GM04503 (cell line): ENCODE measurements at regions not wholly inside any gene's neighbourhood (a gene's known extent, or its start where the extent isn't known, plus 50 kb on each side); places are given as distances from the start of the nearest gene placed in this dataset.
"Not testable (repeated sequence)": the region's sequence is repeated elsewhere in the genome, so short reads cannot be mapped to it uniquely, and the experiment has no call there.

Experiments used
- DNase-seq: peaks from one replicate; pipeline ENCODE4 v3.0.0-alpha.2; 2012; ENCODE audit warnings: low read depth

- no peak for DNase-seq
These were observed 1797.9 kb upstream of the PIK3C3 start for GRCh38 chr18:40157120-40157519.

DNA sequence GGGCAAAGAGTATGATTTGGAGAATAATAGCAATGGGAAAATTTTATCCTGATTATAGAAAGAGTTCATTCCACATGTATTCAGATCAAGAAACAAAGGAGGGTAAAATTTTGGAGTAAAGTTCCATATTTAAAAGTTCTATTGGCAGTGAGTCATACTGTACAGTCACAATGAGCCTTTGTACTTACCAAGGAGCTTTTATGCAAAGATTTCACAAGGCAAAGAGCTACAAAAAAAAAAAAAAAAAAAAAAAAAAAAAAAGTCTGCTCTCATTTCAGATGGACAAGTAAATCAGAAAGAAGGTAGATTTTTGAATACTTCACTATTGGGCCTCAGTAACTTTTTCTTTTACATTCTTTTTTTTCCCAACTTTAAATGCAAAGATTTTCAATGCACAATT is 1802.2 kb upstream of the PIK3C3 start:
- DNase-seq, result no peak

DNA sequence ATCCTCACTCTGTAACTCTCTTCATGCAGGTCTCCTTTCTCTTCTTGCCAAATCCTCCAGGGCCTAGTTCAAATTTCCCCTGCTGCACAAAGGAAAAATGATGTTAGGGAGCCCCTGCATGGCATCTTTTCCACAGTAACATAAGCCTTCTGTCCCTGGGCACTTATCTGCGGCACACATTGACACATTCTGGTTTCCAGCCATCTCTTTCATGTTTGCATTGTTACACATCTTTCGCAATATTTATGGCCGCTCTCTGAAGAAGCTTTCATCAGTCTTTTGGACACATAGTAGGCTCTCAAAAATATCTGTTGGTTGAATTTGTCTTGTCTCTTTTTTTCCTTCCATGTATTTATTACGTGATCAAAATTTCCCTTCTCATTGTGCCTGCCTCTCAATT is 1806.1 kb upstream of the PIK3C3 start:
- DNase-seq, result no peak

DNA sequence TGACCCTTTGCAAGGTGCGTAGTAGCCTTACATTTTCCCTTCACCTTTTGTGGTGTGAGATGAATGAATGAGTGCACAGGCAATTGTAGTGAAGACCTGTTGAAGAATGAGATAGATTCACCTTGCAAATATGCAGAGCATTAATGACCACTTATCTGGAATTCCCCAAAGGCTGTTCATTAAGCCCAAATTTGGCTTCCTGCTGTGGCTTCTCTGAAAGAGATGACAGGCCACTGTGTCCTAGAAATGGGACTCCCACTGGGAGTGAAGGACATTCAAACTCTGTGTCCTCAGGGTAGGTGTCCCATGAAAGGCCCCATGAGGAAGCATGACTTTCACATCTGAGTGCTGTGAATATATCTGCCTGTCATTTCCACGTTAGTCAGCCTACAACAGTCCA is 1821.8 kb upstream of the PIK3C3 start:
- no peak for DNase-seq

DNA sequence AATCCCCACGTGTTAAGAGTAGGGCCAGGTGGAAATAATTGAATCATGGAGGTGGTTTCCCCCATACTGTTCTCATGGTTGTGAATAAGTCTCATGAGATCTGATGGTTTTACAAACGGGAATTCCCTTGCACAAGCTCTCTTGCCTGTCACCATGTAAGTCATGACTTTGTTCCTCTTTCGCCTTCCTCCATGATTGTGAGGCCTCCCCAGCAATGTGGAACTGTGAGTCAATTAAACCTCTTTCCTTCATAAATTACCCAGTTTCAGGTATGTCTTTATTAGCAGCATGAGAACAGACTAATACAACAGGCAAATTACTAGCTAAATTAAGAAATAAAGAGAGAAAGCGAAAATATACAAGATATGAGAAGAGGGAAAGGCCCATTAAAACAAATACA is 1822.6 kb upstream of the PIK3C3 start:
- DNase-seq, result not testable (repeated sequence)

DNA sequence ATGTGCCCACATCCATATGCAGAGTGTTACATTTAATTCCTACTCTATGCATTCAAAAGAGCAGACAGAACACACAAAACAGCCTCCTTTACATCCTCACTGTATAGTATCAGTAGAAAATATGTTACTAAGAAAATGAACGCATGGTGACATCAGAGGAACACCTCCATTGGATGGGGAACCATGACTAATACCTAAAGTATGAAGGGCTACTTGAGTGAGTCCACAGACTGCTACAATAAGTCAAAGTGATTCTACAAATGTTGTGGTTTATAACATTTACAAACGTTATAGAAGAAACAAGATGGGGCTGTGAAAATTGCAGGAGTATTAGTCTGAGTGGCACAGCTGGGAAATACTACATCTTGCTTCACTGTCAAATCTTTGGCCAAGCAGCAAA is 1830.9 kb upstream of the PIK3C3 start:
- no peak for DNase-seq

- no peak for DNase-seq
These were observed 1834.1 kb upstream of the PIK3C3 start for GRCh38 chr18:40120796-40121391.

DNA sequence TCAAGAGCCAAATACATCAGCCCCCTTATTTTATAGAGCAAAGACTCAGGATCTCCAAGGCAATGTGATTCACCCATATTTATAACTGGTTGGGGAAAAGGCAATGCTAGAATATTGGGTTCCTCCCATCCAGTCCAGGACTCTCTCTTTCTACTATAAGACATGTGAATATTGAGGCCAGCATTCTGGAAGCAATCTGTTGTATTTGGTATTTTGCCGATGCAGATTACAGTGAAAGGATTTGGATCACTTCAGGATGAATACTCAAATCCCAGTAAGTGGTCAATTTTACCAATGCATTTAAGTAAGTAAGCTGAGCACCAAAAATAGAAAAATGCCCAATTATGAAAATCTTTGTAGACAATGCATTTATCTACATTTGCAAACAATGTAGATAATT is 1834.7 kb upstream of the PIK3C3 start:
- no peak for DNase-seq

- DNase-seq, result not testable (repeated sequence)
These were observed 1835.5 kb upstream of the PIK3C3 start for GRCh38 chr18:40119581-40119980.

- DNase-seq, result no peak
These were observed 1844.6 kb upstream of the PIK3C3 start for GRCh38 chr18:40110455-40110854.

DNA sequence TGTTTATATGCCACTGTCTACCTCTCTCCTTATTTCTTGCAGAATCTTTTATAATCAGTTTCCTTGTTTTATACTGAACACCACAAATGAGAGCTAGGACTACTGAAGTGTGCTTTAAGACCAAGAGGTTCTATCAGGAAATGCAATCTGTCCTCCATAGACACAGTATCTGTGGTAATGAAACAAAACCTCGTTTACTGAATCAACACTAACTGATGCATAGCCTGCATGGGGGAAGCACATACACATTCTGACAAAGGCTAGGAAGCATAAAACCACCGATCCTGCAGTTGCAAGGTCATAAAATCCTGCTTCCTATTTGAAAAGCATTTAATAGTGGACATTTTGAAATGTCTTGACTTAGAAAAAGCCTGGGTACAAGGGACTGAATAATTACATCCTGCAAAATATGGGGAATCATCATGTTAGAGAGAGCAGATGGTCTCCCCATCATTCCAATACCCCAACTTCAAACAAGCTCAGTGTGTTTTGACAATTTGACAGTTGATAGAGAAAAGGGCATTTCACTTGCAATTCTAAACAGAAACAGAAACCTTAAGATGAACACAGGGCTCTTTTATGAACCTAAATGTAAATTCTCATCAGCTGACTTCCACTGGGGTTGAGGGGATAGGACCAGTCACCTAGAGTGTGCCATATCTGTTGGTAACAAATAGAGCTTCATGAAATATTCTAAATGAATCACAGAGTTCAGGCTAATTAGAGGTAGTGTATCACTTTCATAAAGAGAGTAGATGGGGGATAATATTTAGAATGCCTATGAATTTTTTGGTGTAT is 1845.6 kb upstream of the PIK3C3 start:
- no peak for DNase-seq

- DNase-seq, result no peak
These were observed 1846.4 kb upstream of the PIK3C3 start for GRCh38 chr18:40108596-40108995.

DNA sequence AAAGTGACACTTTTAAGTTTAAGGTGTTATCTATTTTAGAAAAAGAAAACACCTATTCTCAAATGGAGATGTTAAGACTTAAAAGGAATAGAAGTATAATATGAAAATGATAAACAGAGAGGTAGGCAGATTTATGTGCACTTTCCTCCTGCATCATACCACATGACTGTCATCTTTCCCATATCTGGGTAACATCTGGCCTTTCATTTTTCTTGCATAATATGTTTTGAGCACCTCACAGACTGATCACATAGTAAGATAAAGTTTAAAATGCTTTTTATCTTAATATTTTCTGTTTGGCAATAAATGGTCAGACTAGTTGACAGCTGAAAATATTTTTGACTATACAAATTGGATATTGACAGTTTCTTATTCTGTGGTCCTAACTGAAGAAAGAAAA is 1852.1 kb upstream of the PIK3C3 start:
- no peak for DNase-seq

GRCh38 chr18:40099641-40100040 is 1855.4 kb upstream of the PIK3C3 start:
- DNase-seq, result no peak

- no peak for DNase-seq
These were observed 1858.4 kb upstream of the PIK3C3 start for GRCh38 chr18:40096675-40097074.

DNA sequence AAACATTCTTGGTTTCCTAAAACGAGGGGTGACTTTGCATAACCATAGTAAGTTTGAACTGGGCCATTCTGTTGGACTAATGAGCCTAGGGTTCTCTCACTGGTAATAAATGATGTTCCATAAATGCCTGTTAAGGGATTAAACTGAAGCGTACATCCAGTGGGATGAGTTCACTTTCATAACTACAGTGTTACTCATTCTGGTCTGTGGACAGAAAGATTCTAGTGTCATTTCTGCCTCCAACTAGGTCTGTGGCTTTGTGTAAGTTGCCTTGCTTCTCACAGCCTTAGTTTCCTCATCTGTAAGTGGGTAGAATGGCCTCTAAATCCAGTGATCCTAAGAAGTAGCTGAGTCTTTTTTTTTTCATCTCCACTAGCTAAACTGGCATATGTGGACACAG is 1860.6 kb upstream of the PIK3C3 start:
- DNase-seq, result peak; percentile 10

GRCh38 chr18:40088130-40088529 is 1866.9 kb upstream of the PIK3C3 start:
- no peak for DNase-seq

- no peak for DNase-seq
These were observed 1875.2 kb upstream of the PIK3C3 start for GRCh38 chr18:40079786-40080185.

DNA sequence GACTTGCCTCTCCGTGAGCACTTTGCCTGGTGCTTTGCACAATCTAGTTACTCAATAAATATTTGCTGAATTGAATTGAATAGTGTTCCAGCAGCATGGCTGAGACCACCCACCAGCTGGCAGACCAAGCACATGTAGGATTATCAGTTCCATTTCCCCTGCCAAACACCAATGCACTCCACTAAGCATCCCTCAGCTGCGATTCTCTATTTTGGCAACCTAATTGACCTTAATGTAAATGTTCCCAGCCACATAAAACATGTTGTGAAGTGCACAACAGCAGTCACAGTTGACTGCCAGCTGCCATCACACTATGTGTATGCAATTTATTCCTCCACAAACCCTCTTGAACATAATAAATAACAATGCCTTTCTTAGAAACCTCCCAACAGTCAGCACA is 1879.4 kb upstream of the PIK3C3 start:
- no peak for DNase-seq

- DNase-seq, result no peak
These were observed 1882.3 kb upstream of the PIK3C3 start for GRCh38 chr18:40072761-40073160.

DNA sequence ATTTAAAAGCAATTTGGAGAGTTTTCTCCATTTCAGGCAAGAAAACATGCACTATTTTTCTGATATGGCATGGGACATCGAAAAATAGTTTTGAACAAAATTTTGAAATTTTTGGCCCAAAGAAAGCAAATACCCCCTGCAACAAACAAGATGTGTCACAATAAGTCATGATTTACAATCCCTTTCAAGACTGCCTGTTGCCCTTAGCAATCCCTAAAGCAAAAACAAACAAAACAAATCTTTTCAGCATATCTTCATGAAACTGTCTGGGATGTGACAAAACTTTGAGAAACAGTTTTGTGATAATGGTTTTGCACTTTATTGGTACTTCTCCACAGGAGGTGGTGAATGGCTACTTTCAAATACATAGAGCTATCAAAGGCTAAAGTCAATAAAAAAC is 1888.7 kb upstream of the PIK3C3 start:
- no peak for DNase-seq

GRCh38 chr18:40063488-40063887 is 1891.5 kb upstream of the PIK3C3 start:
- no peak for DNase-seq

DNA sequence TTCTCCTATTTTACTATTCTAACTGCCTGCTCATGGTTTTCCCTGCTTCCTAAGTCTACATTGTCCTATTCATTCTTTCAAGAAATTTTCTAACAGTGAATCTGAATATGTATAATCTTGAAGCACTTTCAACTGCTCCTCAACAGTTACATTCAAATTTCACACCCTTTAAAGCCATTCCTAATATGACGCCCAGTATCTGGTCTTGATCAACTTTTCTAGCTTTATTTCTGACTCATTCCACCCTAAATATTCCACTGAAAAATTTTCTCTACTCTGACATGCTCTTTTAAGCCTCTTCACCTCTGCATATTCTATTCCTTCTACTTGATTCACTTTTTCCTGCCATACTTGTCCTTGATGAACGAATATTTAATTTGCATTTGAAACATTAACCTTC is 1893.9 kb upstream of the PIK3C3 start:
- DNase-seq, result no peak

- DNase-seq, result no peak
These were observed 1894.5 kb upstream of the PIK3C3 start for GRCh38 chr18:40060562-40060961.
